SIG-M5 (cell line): ENCODE measurements at regions not wholly inside any gene's neighbourhood (a gene's known extent, or its start where the extent isn't known, plus 50 kb on each side); places are given as distances from the start of the nearest gene placed in this dataset.

Source experiments
- DNase-seq: peaks from one replicate; lab custom pipeline; 2025; lab: John Stamatoyannopoulos, UW

GRCh38 chr9:21669701-21670100 lies 132.7 kb upstream of the MTAP start:
- DNase-seq = no peak

- DNase-seq = no peak
Observed at GRCh38 chr9:21670374-21670773, 132.1 kb upstream of the MTAP start.

DNA sequence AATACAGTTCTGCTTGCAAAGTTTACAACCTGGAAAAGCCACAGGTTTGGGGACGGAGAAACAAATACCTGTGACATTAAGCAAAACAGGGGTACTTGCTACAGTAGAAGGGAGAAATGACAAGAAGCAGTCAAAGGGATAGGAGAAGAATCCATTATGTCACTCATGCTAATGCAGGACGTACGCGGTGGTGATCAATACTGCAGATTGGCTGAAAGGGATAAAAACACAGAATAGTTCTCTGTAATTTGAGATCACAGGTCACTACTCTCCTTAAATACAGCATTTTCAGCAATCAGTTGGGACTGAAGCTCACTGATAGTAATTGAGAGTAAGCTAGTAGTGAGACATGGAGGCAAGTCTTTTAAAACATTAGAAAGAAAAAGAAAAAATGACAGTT lies 130.3 kb upstream of the MTAP start:
- DNase-seq = no peak

- no peak for DNase-seq
Observed at GRCh38 chr9:21672761-21673160, 129.7 kb upstream of the MTAP start.

DNA sequence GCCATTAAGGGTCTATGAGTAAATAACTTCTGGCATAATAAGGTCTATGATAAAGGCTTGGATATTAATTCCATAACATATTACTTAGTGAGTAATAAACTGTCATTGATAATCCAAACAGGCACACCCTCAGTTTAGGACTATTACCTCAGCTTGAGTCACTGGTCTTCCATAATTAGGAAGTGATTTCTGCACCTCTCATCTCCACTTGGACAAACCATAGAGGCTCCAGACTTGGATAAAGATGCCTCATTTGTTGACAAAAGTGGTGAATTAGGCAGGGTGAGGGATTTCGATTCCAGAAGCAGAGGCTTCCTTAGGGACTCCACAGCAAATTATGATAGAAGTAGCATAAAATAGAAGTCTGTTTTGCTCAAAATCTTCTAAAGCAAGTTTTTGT lies 127.5 kb upstream of the MTAP start:
- DNase-seq = no peak

GRCh38 chr9:21677387-21677786 lies 125.0 kb upstream of the MTAP start:
- DNase-seq = no peak

DNA sequence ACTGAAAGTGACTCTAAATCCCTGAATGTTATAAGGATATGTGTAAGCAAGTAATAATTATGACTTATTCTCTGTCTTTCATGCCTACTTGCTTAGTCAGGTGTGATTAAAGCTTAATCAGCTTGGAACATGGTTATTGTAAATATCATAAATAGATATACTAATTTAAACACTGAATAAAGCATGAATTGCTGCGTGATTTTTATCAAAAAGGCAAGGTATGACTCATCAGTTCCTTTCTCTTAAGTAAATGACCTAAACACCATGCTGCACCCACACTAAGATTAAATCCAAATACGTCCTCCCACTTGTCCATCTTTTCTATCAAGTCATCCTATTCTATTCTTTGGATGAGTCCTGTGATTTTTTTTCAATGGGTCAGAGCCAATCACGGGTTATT lies 124.6 kb upstream of the MTAP start:
- DNase-seq = no peak

GRCh38 chr9:21679432-21679831 lies 123.0 kb upstream of the MTAP start:
- no peak for DNase-seq

DNA sequence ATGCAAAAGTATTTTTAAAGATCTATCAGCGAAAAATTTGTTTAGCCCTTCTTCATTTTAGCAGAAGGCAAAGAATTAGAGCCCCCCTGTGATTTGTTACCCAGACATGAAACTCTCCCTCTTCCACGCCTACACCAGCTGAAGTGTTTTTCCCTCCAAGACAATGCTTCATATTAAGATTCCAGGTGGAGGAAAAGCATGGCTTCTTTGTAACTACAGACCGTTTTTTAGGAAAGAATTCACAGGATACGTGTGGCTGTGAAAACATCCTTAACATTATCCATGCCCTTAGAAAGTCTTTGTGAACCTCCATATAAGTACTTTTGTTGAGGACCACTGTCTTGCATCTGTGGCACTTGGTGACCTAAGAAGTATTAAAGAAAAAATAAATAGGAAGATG lies 121.8 kb upstream of the MTAP start:
- DNase-seq = no peak

- DNase-seq = no peak
Observed at GRCh38 chr9:21681641-21682040, 120.8 kb upstream of the MTAP start.

GRCh38 chr9:21682381-21682780 lies 120.1 kb upstream of the MTAP start:
- DNase-seq = no peak

DNA sequence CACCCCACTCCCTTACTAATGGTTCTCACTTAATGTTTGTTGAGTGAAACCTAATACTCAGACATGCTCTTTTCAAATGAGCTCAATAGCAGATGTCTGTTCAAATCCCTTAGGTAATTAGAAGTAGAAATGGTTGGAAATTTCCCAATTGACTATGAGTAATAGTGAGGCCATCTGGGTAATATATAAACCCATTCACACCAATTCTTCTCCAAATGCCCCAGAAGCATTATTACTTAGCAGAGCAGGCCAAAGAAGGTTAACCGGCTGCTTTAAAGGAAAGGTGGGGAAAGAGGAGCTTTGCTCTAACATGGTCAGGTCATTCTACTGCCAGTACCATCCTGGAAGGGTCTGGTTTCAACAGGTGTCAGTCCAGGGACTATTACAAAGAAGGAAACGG lies 119.5 kb upstream of the MTAP start:
- no peak for DNase-seq

- DNase-seq = no peak
Observed at GRCh38 chr9:21683484-21684175, 118.8 kb upstream of the MTAP start.

GRCh38 chr9:21684231-21684630 lies 118.2 kb upstream of the MTAP start:
- DNase-seq = no peak

DNA sequence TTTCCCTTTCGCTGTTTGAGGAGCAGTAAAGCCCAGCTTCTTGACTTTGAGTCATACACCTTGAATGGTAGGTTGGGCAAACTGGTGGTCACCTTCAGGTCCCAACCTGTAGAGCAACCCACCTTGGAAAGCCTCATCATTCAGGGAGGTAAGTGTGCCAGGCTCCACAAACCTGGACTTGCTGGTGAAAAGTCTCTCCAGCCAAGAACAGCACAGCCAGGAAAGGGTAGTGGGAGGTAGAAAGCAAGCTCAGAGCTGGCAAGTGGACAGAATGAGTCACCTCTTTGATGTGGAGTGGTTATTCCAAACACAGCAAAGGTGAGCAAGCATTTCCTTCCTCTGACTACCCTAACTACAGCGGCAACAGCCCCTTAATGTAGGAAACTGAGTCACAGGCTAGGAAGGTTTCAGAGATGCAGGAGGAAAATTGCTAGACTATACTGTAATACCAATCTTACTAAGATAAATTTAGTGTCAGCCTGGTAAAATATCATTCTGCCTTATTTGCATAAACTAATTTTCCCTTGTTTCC lies 117.5 kb upstream of the MTAP start:
- no peak for DNase-seq

- no peak for DNase-seq
Observed at GRCh38 chr9:21685502-21685901, 116.9 kb upstream of the MTAP start.

DNA sequence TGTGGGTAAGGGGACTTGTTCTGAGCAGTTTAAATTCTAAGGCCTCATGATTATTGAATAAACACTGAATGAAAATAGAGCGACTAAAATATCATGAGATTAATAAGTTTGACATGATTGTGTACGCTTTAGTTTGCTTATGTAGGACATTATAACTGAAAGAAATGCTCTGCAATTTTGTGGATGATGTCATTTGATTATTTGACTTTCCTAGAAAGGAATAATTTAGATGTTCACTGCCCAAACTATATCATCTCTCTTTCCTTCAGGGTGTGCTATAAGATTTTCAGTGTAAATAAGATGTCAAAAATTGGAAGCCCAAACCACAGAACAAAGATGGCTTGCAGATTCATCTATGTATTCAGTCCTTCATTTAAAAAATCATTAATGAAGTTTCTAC lies 115.7 kb upstream of the MTAP start:
- DNase-seq = no peak

DNA sequence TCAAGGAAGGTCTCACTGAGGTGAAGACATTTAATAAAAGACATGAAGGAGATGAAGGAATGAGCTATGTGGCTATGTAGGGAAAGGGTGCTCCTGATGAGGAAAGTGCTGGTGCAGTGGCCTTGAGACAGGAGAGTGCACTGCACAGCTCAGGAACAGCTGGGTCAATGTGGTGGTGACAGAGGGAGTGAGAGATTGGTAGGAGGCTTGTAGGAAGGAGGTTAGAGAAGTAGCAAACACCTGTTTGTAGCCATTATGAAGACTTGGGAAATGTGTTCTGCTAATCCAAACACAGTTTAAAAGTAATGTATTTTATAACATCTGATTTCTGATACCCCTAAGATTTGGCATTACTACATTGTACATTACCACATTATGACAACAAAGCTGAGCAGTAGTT lies 115.1 kb upstream of the MTAP start:
- no peak for DNase-seq

GRCh38 chr9:21688108-21689102 lies 114.0 kb upstream of the MTAP start:
- DNase-seq = no peak

GRCh38 chr9:21689854-21690253 lies 112.6 kb upstream of the MTAP start:
- DNase-seq = no peak

- DNase-seq = no peak
Observed at GRCh38 chr9:21690561-21690960, 111.9 kb upstream of the MTAP start.

- DNase-seq = no peak
Observed at GRCh38 chr9:21692390-21692789, 110.0 kb upstream of the MTAP start.

- no peak for DNase-seq
Observed at GRCh38 chr9:21694424-21694823, 108.0 kb upstream of the MTAP start.
